ENCODE measurements at regions not wholly inside any gene's neighbourhood (a gene's known extent, or its start where the extent isn't known, plus 50 kb on each side); places are given as distances from the start of the nearest gene placed in this dataset.

- no peaks in the 10 kb centered on the region for H3K4me1 ChIP-seq
- intact Hi-C loops (cut with DNase I): no loop called here
- no peaks in the 10 kb centered on the region for H3K36me3 ChIP-seq
- H3K9me3 ChIP-seq: no peaks in the 10 kb centered on the region
- no peaks in the 10 kb centered on the region for H3K27me3 ChIP-seq
- no peak overlapping the region for H3K27ac ChIP-seq
- ATAC-seq (no peak), DNase-seq (no peak)
- TF ChIP-seq CTCF (IDR thresholded peaks at IDR 0.05): no peak
- H3K4me3 ChIP-seq: no peak overlapping the region
Measured at GRCh38 chr2:220212296-220213080, 585.1 kb downstream of the SLC4A3 start.

GRCh38 chr2:220215785-220216184 lies 588.4 kb downstream of the SLC4A3 start:
- TF ChIP-seq CTCF (IDR thresholded peaks at IDR 0.05): no peak
- Histone ChIP-seq H3K27me3 (no peaks in the 10 kb centered on the region), H3K4me3 (no peak overlapping the region), H3K27ac (no peak overlapping the region), H3K36me3 (no peaks in the 10 kb centered on the region), H3K4me1 (no peaks in the 10 kb centered on the region), H3K9me3 (no peaks in the 10 kb centered on the region)
- intact Hi-C loops (cut with DNase I): no loop called here
- ATAC-seq (no peak), DNase-seq (no peak)

GRCh38 chr2:220219371-220219770 lies 591.9 kb downstream of the SLC4A3 start:
- Histone ChIP-seq H3K4me1 (no peaks in the 10 kb centered on the region), H3K4me3 (no peak overlapping the region), H3K27ac (no peak overlapping the region), H3K36me3 (no peaks in the 10 kb centered on the region), H3K27me3 (no peaks in the 10 kb centered on the region), H3K9me3 (no peaks in the 10 kb centered on the region)
- TF ChIP-seq CTCF (IDR thresholded peaks at IDR 0.05): no peak
- ATAC-seq: no peak
- no peak for DNase-seq
- intact Hi-C loops (cut with DNase I): no loop called here

DNA sequence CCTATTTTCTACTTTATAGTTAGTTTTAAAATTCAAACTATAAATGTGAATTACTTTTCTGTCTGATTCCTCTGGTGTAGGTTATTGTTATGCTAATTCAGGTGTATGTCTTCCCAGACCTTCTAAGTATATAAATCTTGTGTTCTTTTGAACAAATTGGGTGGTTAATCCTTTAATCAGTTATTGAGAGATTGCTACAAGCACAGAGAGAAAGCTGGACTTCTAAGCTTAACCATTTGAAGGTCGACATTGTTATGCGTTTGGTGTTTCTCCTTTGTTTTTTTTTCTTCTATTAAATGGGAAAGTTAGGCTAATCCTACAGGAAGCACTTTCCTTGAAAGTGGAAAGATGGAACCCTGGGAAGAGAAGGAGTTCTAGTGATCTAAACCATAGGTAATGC lies 592.6 kb downstream of the SLC4A3 start:
- H3K27me3 ChIP-seq: no peaks in the 10 kb centered on the region
- intact Hi-C loops (cut with DNase I): no loop called here
- no peak for ATAC-seq
- no peaks in the 10 kb centered on the region for H3K36me3 ChIP-seq
- TF ChIP-seq CTCF (IDR thresholded peaks at IDR 0.05): no peak
- no peak for DNase-seq
- H3K27ac ChIP-seq: no peak overlapping the region
- H3K4me3 ChIP-seq: no peak overlapping the region
- no peaks in the 10 kb centered on the region for H3K9me3 ChIP-seq
- no peaks in the 10 kb centered on the region for H3K4me1 ChIP-seq

- intact Hi-C loops (cut with DNase I): no loop called here
- no peak overlapping the region for H3K4me3 ChIP-seq
- H3K27me3 ChIP-seq: no peaks in the 10 kb centered on the region
- TF ChIP-seq CTCF (IDR thresholded peaks at IDR 0.05): no peak
- DNase-seq: no peak
- H3K9me3 ChIP-seq: no peaks in the 10 kb centered on the region
- ATAC-seq: no peak
- H3K36me3 ChIP-seq: no peaks in the 10 kb centered on the region
- no peak overlapping the region for H3K27ac ChIP-seq
- no peaks in the 10 kb centered on the region for H3K4me1 ChIP-seq
Measured at GRCh38 chr2:220221992-220222391, 594.6 kb downstream of the SLC4A3 start.
